Suprapubic skin (tissue), 4 donors: ENCODE measurements at regions not wholly inside any gene's neighbourhood (a gene's known extent, or its start where the extent isn't known, plus 50 kb on each side); places are given as distances from the start of the nearest gene placed in this dataset.

Source experiments
- CTCF ChIP-seq, 2 donors: fragments of 200-600 bp in 1 of 2; fragments of 450-650 bp in 1 of 2; sonication (generic) in 1 of 2; IDR thresholded peaks; one replicate each; pipeline ENCODE4 v1.5.1; 2016 to 2019; ENCODE audit warnings: antibody characterized with exemption in 2 of 2, mild to moderate bottlenecking in 1 of 2, moderate library complexity in 1 of 2
- EP300 ChIP-seq: sonication (generic); formaldehyde crosslinking; IDR thresholded peaks from one replicate; pipeline ENCODE4 v1.6.1; 2017; ENCODE audit warnings: antibody characterized with exemption
- POLR2A ChIP-seq, 2 donors: fragments of 450-650 bp; IDR thresholded peaks; one replicate each; pipeline ENCODE4 v1.6.1; 2017; ENCODE audit warnings: antibody characterized with exemption in 2 of 2, mild to moderate bottlenecking in 2 of 2, moderate library complexity in 2 of 2
- POLR2AphosphoS5 ChIP-seq, 3 donors: sonication (generic); formaldehyde crosslinking; IDR thresholded peaks; one replicate each; pipeline ENCODE4 v1.6.1; 2017; ENCODE audit warnings: antibody characterized with exemption in 3 of 3

GRCh38 chr11:57903441-57904123 lies 120.1 kb upstream of the OR9Q1 start:
- TF ChIP-seq EP300 (no peak), CTCF (IDR thresholded peaks at IDR 0.05) (no peak), POLR2A (IDR thresholded peaks at IDR 0.05) (no peak), POLR2AphosphoS5 (IDR thresholded peaks at IDR 0.05) (no peak)
